RWPE1 (cell line): ENCODE measurements at regions not wholly inside any gene's neighbourhood (a gene's known extent, or its start where the extent isn't known, plus 50 kb on each side); places are given as distances from the start of the nearest gene placed in this dataset.

Source experiments
- CTCF ChIA-PET: fragments of 350-600 bp; sonication (Branson Sonifier 250); formaldehyde crosslinking; extraction: SDS; loops from one replicate; lab custom pipeline; 2021; lab: Yijun Ruan, JAX
- POLR2A ChIA-PET: fragments of 400-600 bp; formaldehyde crosslinking; extraction: SDS; loops from one replicate; lab custom pipeline; 2020; ENCODE audit warnings: antibody characterized with exemption; ENCODE audit not compliant: low non-redundant PET; lab: Yijun Ruan, JAX
- DNase-seq: peaks from one replicate; pipeline ENCODE4 v3.0.0; 2012; ENCODE audit warnings: low spot score
- H3K27ac ChIP-seq: fragments of 450-650 bp; 2 replicates; pipeline ENCODE4 v1.5.1; 2017
- CTCF ChIP-seq: fragments of 450-650 bp; conservative IDR thresholded peaks from 2 replicates; pipeline ENCODE4 v1.5.1; 2017; ENCODE audit warnings: low read depth, mild to moderate bottlenecking

DNA sequence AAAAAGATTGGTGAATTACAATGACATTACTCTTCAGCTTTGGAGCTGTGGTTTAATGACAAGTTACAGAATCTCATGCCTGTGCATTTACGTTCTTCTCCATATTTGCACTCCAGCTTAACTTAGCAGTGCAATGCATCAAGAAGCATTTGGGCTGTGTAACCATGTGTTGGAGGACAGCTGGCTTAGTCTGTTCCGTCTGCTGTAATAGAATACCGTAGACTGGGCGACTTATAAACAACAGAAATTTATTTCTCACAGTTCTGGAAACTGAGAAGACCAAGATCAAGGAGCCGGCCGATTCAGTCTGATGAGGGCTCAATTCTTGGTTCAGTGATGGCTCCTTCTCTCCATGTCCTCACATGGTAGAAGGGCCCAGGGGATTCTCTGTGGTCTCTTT, 943.5 kb downstream of the BCL11B start:
- CTCF ChIA-PET, result interaction anchor here (0.5 to 0.6 kb wide), 2 partner anchors 38 to 523 kb away, joined by 3 read pairs; no protein-coding TSS in a partner anchor
- POLR2A ChIA-PET, result no interaction called here
- no peak overlapping the region for H3K27ac ChIP-seq
- no peak for DNase-seq
- no peak for TF ChIP-seq CTCF

DNA sequence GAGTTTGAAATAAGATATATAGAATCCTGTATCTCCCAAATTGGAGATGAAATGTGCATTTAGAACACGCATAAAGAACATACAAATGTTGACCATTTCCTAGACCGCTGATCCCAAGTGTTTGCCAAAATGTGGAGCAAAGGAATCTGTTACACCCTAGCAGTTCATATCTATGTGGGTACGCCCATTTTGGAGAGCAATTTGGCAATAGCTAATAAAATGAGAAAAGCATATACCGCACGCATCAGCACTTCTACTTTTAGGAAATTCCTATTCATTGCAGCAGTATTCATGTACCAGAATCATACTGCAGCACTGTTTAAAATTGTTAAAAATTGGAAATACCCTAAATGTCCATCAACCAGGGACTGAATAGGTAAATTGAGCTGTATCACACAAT, 937.8 kb downstream of the BCL11B start:
- TF ChIP-seq CTCF, result no peak
- POLR2A ChIA-PET, result no interaction called here
- H3K27ac ChIP-seq, result no peak overlapping the region
- CTCF ChIA-PET, result no interaction called here
- no peak for DNase-seq

GRCh38 chr14:98341211-98341610, 930.8 kb downstream of the BCL11B start:
- DNase-seq, result no peak
- CTCF ChIA-PET, result no interaction called here
- no peak overlapping the region for H3K27ac ChIP-seq
- TF ChIP-seq CTCF, result no peak
- POLR2A ChIA-PET, result no interaction called here

DNA sequence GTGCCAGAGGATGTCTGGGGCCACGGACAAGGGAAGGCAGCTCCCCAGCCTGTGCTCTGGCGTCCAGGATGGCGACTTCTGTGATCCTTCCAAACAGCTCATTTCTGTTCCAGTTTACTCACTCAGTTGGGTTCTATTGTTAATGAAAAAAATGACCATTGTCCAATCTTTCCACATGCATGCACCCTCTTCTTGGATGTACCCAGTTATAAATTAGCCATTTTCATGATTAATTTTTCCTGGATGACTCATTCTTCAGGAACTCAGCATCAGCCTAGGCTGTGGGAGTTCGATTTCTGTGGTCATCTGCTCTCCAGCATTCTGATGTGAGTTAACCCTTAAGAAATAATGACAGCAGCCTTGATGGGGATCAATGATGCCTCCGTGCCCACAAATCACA, 926.8 kb downstream of the BCL11B start:
- CTCF ChIA-PET, result no interaction called here
- TF ChIP-seq CTCF, result no peak
- no peak overlapping the region; the same call in 1 of the 2 replicates for H3K27ac ChIP-seq
- POLR2A ChIA-PET, result no interaction called here
- peak; percentile 35 for DNase-seq

GRCh38 chr14:98347686-98348085, 924.3 kb downstream of the BCL11B start:
- H3K27ac ChIP-seq, result no peak overlapping the region
- CTCF ChIA-PET, result interaction anchor here (0.7 kb wide), 1 partner anchor 11 kb away, joined by 4 read pairs; no protein-coding TSS in a partner anchor
- DNase-seq, result no peak
- POLR2A ChIA-PET, result no interaction called here
- TF ChIP-seq CTCF, result no peak

DNA sequence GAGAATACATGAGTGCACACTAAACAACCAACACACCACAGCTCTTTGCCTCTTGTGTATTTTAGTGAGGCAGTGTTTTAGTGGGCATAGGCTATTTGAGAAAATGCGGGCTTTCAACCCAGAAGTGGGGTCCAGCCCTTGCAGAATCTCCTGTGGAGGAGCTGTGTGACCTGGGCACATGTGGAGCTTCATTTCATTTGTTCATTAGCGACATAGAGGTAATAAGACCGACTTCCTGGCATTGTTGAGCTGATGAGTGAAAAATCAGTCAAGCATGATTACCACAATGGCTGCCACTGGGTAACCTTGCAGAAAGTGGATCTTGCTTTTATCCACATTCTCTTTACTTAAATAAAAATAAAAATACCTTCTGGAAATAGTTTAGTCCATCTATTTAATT, 923.5 kb downstream of the BCL11B start:
- POLR2A ChIA-PET, result no interaction called here
- TF ChIP-seq CTCF, result no peak
- CTCF ChIA-PET, result interaction anchor here (0.7 kb wide), 1 partner anchor 12 kb away, joined by 4 read pairs; no protein-coding TSS in a partner anchor
- no peak for DNase-seq
- no peak overlapping the region for H3K27ac ChIP-seq
